Stimulated activated CD8-positive, alpha-beta memory T cell treated with anti-CD3 and anti-CD28 coated beads, Interleukin-4, amount 100 ng/mL, for 48 hours (primary cell): ENCODE measurements at regions not wholly inside any gene's neighbourhood (a gene's known extent, or its start where the extent isn't known, plus 50 kb on each side); places are given as distances from the start of the nearest gene placed in this dataset.
"Not testable (repeated sequence)": the region's sequence is repeated elsewhere in the genome, so short reads cannot be mapped to it uniquely, and the experiment has no call there.

Experiments
- DNase-seq: peaks from one replicate; pipeline ENCODE4 v3.0.0-alpha.2; 2020

DNA sequence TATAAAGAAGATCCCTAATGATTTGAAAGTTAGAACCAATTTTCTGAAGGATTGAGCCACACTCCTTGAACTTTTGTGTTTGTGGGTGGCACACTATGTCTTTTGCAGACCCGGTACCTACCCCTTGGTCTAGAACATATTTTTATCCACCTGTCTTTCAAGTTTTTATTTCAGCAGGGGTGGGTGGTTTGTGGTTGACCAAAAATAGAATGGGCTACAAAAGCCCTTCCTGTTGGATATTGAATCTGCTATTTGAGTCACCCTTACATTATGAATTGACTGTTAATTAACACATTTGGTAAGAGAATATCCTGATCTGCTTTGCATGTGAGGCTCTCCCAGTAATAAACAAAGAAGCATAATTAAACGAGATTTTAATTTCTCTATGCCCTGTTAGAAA, 401.2 kb downstream of the POTEH start:
- DNase-seq = not testable (repeated sequence)

DNA sequence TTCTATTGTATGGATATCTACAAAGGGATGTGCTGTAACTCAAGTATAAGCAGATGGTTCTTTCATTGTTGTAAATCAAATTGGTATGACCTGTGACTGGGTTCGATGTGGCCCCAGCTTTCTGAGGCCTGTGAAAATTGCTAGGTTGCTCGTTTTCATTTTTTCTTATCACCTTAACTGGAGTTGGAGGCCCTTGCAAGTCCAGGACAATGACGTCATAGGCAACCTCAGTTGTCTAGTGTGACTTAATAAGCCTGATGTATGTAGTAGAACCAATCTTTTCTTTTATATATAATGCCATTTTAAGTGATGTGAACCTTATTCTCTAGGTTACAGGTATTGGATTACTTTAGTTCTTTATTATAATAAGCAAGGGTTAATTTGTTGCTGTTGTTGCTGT, 415.3 kb downstream of the POTEH start:
- not testable (repeated sequence) for DNase-seq

DNA sequence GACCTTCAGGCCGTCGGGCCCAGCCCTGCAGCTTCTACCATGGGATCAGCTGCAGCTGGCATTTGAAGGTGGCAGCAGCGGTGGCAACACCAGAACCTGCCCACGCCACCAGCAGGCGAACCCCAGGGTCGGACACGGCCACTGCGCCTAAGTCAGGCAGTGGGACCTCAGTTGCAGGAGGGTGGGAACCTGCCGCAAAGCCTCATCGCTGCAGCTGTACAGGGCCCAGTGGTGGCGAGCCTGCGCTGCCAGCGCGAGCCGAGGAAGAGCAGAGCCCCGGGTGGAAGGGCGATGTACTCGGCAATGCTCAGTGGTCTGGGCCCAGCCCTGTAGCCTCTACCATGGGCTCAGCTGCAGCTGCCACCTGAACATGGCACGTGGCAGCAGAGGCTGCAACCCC, 441.6 kb downstream of the POTEH start:
- not testable (repeated sequence) for DNase-seq

- DNase-seq = no peak
Measured at GRCh38 chr22:16131918-16132317, 442.1 kb downstream of the POTEH start.

DNA sequence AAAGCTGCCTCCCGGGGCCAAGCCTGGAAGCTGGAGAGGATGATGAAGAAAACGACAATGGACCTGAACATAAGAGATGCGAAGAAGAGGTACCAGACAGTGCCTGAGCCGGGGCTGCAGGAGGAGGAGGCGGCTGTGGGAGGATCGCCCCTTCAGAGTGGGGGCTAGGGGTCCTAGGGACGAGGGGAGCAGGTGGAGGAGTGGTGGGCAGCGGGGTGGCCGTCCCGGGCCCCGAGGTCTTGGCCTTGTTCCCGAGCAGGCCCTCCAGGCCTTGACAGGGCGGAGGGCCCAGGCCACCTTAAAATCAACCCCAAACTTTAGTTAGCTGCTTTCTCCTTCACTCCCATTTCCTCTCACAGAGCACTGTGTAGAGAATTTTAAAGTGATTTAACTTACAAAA, 442.8 kb downstream of the POTEH start:
- DNase-seq = not testable (repeated sequence)

DNA sequence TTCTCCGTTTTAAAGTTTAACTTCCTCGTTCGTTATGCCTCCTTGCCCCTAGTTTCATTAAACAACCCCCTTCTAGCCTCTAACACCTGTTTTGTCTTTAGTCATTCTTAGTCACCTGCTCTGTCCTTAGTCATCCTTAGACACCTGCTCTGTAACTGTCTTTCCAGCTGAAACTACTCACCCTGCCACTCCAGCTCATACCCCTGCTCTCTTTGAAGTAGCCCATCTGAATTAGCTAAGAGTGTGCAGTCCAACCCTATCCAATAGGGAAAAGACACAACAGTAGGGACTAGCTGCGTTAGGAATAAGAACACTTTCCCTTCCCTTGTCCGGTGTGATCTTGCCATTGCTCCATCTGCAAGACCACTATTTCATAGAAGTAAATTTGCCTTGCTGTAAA, 446.5 kb downstream of the CCT8L2 start:
- DNase-seq = not testable (repeated sequence)

DNA sequence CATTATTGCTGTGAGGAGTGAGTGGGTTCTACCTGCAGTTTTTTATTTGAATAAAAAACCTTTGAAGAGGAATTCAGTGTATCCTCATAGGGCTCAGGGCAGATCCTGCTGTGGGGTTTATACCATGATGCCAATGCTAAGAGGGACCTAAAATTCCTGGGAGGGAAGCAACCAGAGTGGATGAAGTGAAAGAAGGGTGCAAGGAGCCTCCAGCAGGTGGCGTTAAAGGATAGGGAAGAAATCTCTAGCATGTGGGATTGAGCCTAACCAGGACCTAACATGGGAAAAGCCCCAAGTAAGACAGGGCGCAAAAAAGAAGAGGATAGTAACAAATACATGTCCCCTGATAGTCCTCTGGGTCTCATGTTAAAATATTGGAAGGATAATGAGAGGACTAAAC, 445.7 kb downstream of the CCT8L2 start:
- peak; percentile 25 for DNase-seq

GRCh38 chr22:16177287-16177686, 415.3 kb downstream of the CCT8L2 start:
- DNase-seq = not testable (repeated sequence)

- not testable (repeated sequence) for DNase-seq
Measured at GRCh38 chr22:16183864-16184263, 408.7 kb downstream of the CCT8L2 start.
